Activated CD8-positive, alpha-beta T cell treated with anti-CD3 and anti-CD28 coated beads for 36 hours (primary cell): ENCODE measurements at regions not wholly inside any gene's neighbourhood (a gene's known extent, or its start where the extent isn't known, plus 50 kb on each side); places are given as distances from the start of the nearest gene placed in this dataset.
A peak's percentile ranks its signal among the peaks of the same experiment; 100 is the strongest.

Experiments
- ATAC-seq: fragments of 200-7000 bp; cut with Tn5 transposase; one replicate; pipeline ENCODE4 v1.10.0; 2021; ENCODE audit warnings: mild to moderate bottlenecking, moderate library complexity
- CTCF ChIA-PET: fragments of 350-600 bp; sonication (Branson Sonifier 250); formaldehyde crosslinking; loops from one replicate; lab custom pipeline; 2021; ENCODE audit warnings: antibody characterized with exemption; lab: Charles Lee
- POLR2A ChIA-PET: fragments of 350-600 bp; sonication (Branson Sonifier 250); formaldehyde crosslinking; loops from one replicate; lab custom pipeline; 2021; ENCODE audit warnings: antibody characterized with exemption; lab: Charles Lee
- DNase-seq: peaks from one replicate; pipeline ENCODE4 v3.0.0-alpha.2; 2020
- H3K27ac Mint-ChIP-seq: one replicate; pipeline ENCODE4 v1.8.0; 2021; ENCODE audit warnings: mild to moderate bottlenecking, mixed read lengths
- H3K27me3 Mint-ChIP-seq: one replicate; pipeline ENCODE4 v1.8.0; 2021; ENCODE audit warnings: mixed read lengths
- H3K36me3 Mint-ChIP-seq: one replicate; pipeline ENCODE4 v1.8.0; 2021; ENCODE audit warnings: low read depth, mixed read lengths
- H3K4me1 Mint-ChIP-seq: one replicate; pipeline ENCODE4 v1.8.0; 2021; ENCODE audit warnings: low read depth, mixed read lengths
- H3K4me3 Mint-ChIP-seq: one replicate; pipeline ENCODE4 v1.8.0; 2021; ENCODE audit warnings: mild to moderate bottlenecking, moderate library complexity, mixed read lengths
- H3K9me3 Mint-ChIP-seq: one replicate; pipeline ENCODE4 v1.8.0; 2021; ENCODE audit warnings: mixed read lengths
- CTCF ChIP-seq: fragments of 200-600 bp; IDR thresholded peaks from one replicate; pipeline ENCODE4 v1.8.0; 2022; ENCODE audit warnings: antibody characterized with exemption, mild to moderate bottlenecking
- intact Hi-C: fragments of 100-400 bp; cut with micrococcal nuclease; formaldehyde crosslinking; loops from one replicate; pipeline ENCODE4 v1.10.0; 2022

- ChIA-PET CTCF (no interaction called here), POLR2A (no interaction called here)
- no peak for TF ChIP-seq CTCF
Measured at GRCh38 chr5:100664140-100664539, 129.0 kb downstream of the FAM174A start.

GRCh38 chr5:100667161-100667630 is 132.0 kb downstream of the FAM174A start:
- Mint-ChIP-seq H3K4me1 (peaks cover 5% of the 10 kb centered on the region), H3K27me3 (no peaks in the 10 kb centered on the region), H3K27ac (no peak overlapping the region), H3K4me3 (no peak overlapping the region), H3K9me3 (peaks cover 5% of the 10 kb centered on the region), H3K36me3 (no peaks in the 10 kb centered on the region)
- POLR2A ChIA-PET = interaction anchor here (0.6 kb wide), 1 partner anchor 67 kb away, joined by 3 read pairs; no protein-coding TSS in a partner anchor
- no peak for TF ChIP-seq CTCF
- intact Hi-C loops = no loop called here
- CTCF ChIA-PET = interaction anchor here (1.1 kb wide), 1 partner anchor 11 kb away, joined by 3 read pairs; no protein-coding TSS in a partner anchor
- ATAC-seq (peak; percentile 58), DNase-seq (no peak)

More at GRCh38 chr5:100664140-100664539, 129.0 kb downstream of the FAM174A start:
- intact Hi-C loops = no loop called here
- ATAC-seq (no peak), DNase-seq (no peak)
- Mint-ChIP-seq H3K36me3 (no peaks in the 10 kb centered on the region), H3K27me3 (no peaks in the 10 kb centered on the region), H3K9me3 (no peaks in the 10 kb centered on the region), H3K4me3 (no peak overlapping the region), H3K27ac (no peak overlapping the region), H3K4me1 (peaks cover 5% of the 10 kb centered on the region)

- ChIA-PET POLR2A (no interaction called here), CTCF (no interaction called here)
- Mint-ChIP-seq H3K4me3 (no peak overlapping the region), H3K4me1 (peaks cover 5% of the 10 kb centered on the region), H3K27me3 (no peaks in the 10 kb centered on the region), H3K36me3 (no peaks in the 10 kb centered on the region), H3K27ac (no peak overlapping the region), H3K9me3 (peaks cover 8% of the 10 kb centered on the region)
- ATAC-seq (no peak), DNase-seq (no peak)
- intact Hi-C loops = no loop called here
- TF ChIP-seq CTCF = no peak
Measured at GRCh38 chr5:100668511-100668910, 133.3 kb downstream of the FAM174A start.

GRCh38 chr5:100676817-100677631 is 141.8 kb downstream of the FAM174A start:
- Mint-ChIP-seq H3K27ac (no peak overlapping the region), H3K4me3 (no peak overlapping the region), H3K27me3 (no peaks in the 10 kb centered on the region), H3K9me3 (peaks cover 6% of the 10 kb centered on the region), H3K36me3 (no peaks in the 10 kb centered on the region), H3K4me1 (no peaks in the 10 kb centered on the region)
- intact Hi-C loops = no loop called here
- ChIA-PET CTCF (interaction anchor here (1.0 kb wide), 1 partner anchor 224 kb away, joined by 3 read pairs; no protein-coding TSS in a partner anchor), POLR2A (no interaction called here)
- DNase-seq (no peak), ATAC-seq (no peak)
- no peak for TF ChIP-seq CTCF

GRCh38 chr5:100682625-100683024 is 147.5 kb downstream of the FAM174A start:
- Mint-ChIP-seq H3K27ac (no peak overlapping the region), H3K9me3 (peaks cover 20% of the 10 kb centered on the region), H3K36me3 (peaks cover 7% of the 10 kb centered on the region), H3K4me1 (no peaks in the 10 kb centered on the region), H3K27me3 (no peaks in the 10 kb centered on the region), H3K4me3 (no peak overlapping the region)
- TF ChIP-seq CTCF = no peak
- intact Hi-C loops = no loop called here
- POLR2A ChIA-PET = no interaction called here
- CTCF ChIA-PET = interaction anchor here (0.7 kb wide), 1 partner anchor 17 kb away, joined by 3 read pairs; no protein-coding TSS in a partner anchor
- no peak for DNase-seq
- no peak for ATAC-seq
